GM13977 (cell line): ENCODE measurements at regions not wholly inside any gene's neighbourhood (a gene's known extent, or its start where the extent isn't known, plus 50 kb on each side); places are given as distances from the start of the nearest gene placed in this dataset.

Experiments used
- DNase-seq: peaks from one replicate; pipeline ENCODE4 v3.0.0; 2012; ENCODE audit warnings: low spot score
- CTCF ChIP-seq: IDR thresholded peaks from 2 replicates; pipeline ENCODE4 v1.5.1; 2012; ENCODE audit warnings: mild to moderate bottlenecking, control low read depth; ENCODE audit not compliant: insufficient read depth; ENCODE audit errors: extremely low read depth, missing control alignments
- in situ Hi-C: fragments of 300-500 bp; cut with MboI; formaldehyde crosslinking; loops from one replicate; pipeline ENCODE4 v1.12.0; 2022; ENCODE audit warnings: low sequenced_read_pairs, low pct_unique_long_range_greater_than_20kb, mixed read lengths, inconsistent platforms; ENCODE audit not compliant: unreplicated experiment

- no peak for TF ChIP-seq CTCF
- in situ Hi-C loops = no loop called here
These were observed 81.9 kb upstream of the TMLHE start for GRCh38 chrX:155694649-155695048.

GRCh38 chrX:155682834-155683233 lies 70.1 kb upstream of the TMLHE start:
- no peak for TF ChIP-seq CTCF
- in situ Hi-C loops = no loop called here

More at GRCh38 chrX:155694649-155695048, 81.9 kb upstream of the TMLHE start:
- DNase-seq = no peak

GRCh38 chrX:155679715-155680114 lies 67.0 kb upstream of the TMLHE start:
- in situ Hi-C loops = no loop called here
- TF ChIP-seq CTCF = no peak
- no peak for DNase-seq

More at GRCh38 chrX:155682834-155683233, 70.1 kb upstream of the TMLHE start:
- DNase-seq = no peak

- TF ChIP-seq CTCF = no peak
- no peak for DNase-seq
- in situ Hi-C loops = no loop called here
These were observed 60.6 kb upstream of the TMLHE start for GRCh38 chrX:155673338-155673737.

- in situ Hi-C loops = no loop called here
- DNase-seq = no peak
- TF ChIP-seq CTCF = no peak
These were observed 54.0 kb upstream of the TMLHE start for GRCh38 chrX:155666741-155667140.
